Prostate gland (tissue), 2 donors: ENCODE measurements at regions not wholly inside any gene's neighbourhood (a gene's known extent, or its start where the extent isn't known, plus 50 kb on each side); places are given as distances from the start of the nearest gene placed in this dataset.

Experiments used
- CTCF ChIP-seq, 4 experiments: fragments of 200-600 bp in 2 of 4; fragments of 450-650 bp in 2 of 4; sonication (generic) in 2 of 4; IDR thresholded peaks; 1 replicate in 3 of 4; 2 replicates in 1 of 4; pipeline ENCODE4 v1.5.1; 2016 to 2019; ENCODE audit warnings: antibody characterized with exemption in 4 of 4, mild to moderate bottlenecking in 2 of 4, moderate library complexity in 2 of 4
- POLR2A ChIP-seq: fragments of 450-650 bp; IDR thresholded peaks from one replicate; pipeline ENCODE4 v1.6.1; 2016; ENCODE audit warnings: antibody characterized with exemption, mild to moderate bottlenecking
- POLR2AphosphoS5 ChIP-seq: sonication (generic); formaldehyde crosslinking; IDR thresholded peaks from one replicate; pipeline ENCODE4 v1.6.1; 2017; ENCODE audit warnings: antibody characterized with exemption

- TF ChIP-seq CTCF (IDR thresholded peaks at IDR 0.05) (no peak), POLR2AphosphoS5 (no peak), POLR2A (no peak)
Observed at GRCh38 chr2:145290986-145291385, 771.1 kb upstream of the ZEB2 start.
